HG03575 (cell line): ENCODE measurements at regions not wholly inside any gene's neighbourhood (a gene's known extent, or its start where the extent isn't known, plus 50 kb on each side); places are given as distances from the start of the nearest gene placed in this dataset.

Experiments
- ATAC-seq: cut with Tn5 transposase; IDR thresholded peaks from one replicate; pipeline ENCODE4 v1.9.1; 2021; ENCODE audit not compliant: unreplicated experiment, insufficient number of reproducible peaks, low FRiP score; ENCODE audit errors: extremely low read depth

- ATAC-seq: peak; percentile 39
These were observed 117.7 kb downstream of the B3GNT2 start for GRCh38 chr2:62313449-62314227.

- peak; percentile 47 for ATAC-seq
These were observed 113.7 kb downstream of the B3GNT2 start for GRCh38 chr2:62309465-62310091.

- no peak for ATAC-seq
These were observed 113.2 kb downstream of the B3GNT2 start for GRCh38 chr2:62309081-62309464.

- ATAC-seq: no peak
These were observed 111.8 kb downstream of the B3GNT2 start for GRCh38 chr2:62307469-62308389.

GRCh38 chr2:62306751-62307468, 111.0 kb downstream of the B3GNT2 start:
- no peak for ATAC-seq

- no peak for ATAC-seq
These were observed 109.7 kb downstream of the B3GNT2 start for GRCh38 chr2:62305421-62306176.

- ATAC-seq: no peak
These were observed 108.8 kb downstream of the B3GNT2 start for GRCh38 chr2:62304429-62305417.

GRCh38 chr2:62303788-62304187, 107.9 kb downstream of the B3GNT2 start:
- no peak for ATAC-seq

- ATAC-seq: no peak
These were observed 106.9 kb downstream of the B3GNT2 start for GRCh38 chr2:62302631-62303435.

- ATAC-seq: no peak
These were observed 105.0 kb downstream of the B3GNT2 start for GRCh38 chr2:62300925-62301324.

GRCh38 chr2:62297624-62298010, 101.7 kb downstream of the B3GNT2 start:
- no peak for ATAC-seq

GRCh38 chr2:62296832-62297623, 101.1 kb downstream of the B3GNT2 start:
- no peak for ATAC-seq

GRCh38 chr2:62296034-62296831, 100.3 kb downstream of the B3GNT2 start:
- no peak for ATAC-seq

- no peak for ATAC-seq
These were observed 97.8 kb downstream of the B3GNT2 start for GRCh38 chr2:62293490-62294271.
